ENCODE measurements at regions not wholly inside any gene's neighbourhood (a gene's known extent, or its start where the extent isn't known, plus 50 kb on each side); places are given as distances from the start of the nearest gene placed in this dataset.

DNA sequence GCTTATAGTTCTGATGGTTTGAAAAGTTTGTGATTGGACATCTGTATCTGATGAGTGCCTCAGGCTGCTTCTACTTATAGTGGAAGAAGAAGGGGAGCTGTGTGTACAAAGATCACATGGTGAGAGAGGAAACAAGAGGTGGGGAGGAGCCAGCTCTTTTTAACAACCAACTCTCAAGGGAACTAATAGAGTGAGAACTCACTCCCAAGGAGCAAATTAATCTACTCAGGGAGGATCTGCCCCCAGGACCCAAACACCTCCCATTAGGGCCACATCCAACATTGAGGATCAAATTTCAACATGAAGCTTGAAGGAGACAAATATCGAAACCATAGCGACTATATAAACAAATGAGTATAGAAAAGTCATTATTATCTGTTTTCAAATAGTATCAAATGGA, 64.7 kb upstream of the PRLR start:
- H3K27ac ChIP-seq (ENCODE audit: low read depth, low read length): no peak overlapping the region
- H4K20me1 ChIP-seq (ENCODE audit: insufficient read depth, low read length): no peaks in the 10 kb centered on the region
- DNase-seq (ENCODE audit: insufficient read length, low spot score, missing footprints): no peak
- no peak overlapping the region for H3K4me2 ChIP-seq (ENCODE audit: insufficient read depth, low read length)
- no peaks in the 10 kb centered on the region for H3K27me3 ChIP-seq (ENCODE audit: insufficient read depth, low read length)
- H3K4me1 ChIP-seq (ENCODE audit: insufficient read depth, low read length): no peaks in the 10 kb centered on the region
- H3K36me3 ChIP-seq (ENCODE audit: insufficient read depth, low read length): no peaks in the 10 kb centered on the region
- H3K9me3 ChIP-seq (ENCODE audit: low read depth, low read length): no peaks in the 10 kb centered on the region
- H2AFZ ChIP-seq (ENCODE audit: low read length): no peak overlapping the region
- no peaks in the 10 kb centered on the region for H3K79me2 ChIP-seq (ENCODE audit: insufficient read depth, low read length)
- H3K4me3 ChIP-seq (ENCODE audit: insufficient read depth, low read length): no peak overlapping the region
- TF ChIP-seq, protein P1, sequence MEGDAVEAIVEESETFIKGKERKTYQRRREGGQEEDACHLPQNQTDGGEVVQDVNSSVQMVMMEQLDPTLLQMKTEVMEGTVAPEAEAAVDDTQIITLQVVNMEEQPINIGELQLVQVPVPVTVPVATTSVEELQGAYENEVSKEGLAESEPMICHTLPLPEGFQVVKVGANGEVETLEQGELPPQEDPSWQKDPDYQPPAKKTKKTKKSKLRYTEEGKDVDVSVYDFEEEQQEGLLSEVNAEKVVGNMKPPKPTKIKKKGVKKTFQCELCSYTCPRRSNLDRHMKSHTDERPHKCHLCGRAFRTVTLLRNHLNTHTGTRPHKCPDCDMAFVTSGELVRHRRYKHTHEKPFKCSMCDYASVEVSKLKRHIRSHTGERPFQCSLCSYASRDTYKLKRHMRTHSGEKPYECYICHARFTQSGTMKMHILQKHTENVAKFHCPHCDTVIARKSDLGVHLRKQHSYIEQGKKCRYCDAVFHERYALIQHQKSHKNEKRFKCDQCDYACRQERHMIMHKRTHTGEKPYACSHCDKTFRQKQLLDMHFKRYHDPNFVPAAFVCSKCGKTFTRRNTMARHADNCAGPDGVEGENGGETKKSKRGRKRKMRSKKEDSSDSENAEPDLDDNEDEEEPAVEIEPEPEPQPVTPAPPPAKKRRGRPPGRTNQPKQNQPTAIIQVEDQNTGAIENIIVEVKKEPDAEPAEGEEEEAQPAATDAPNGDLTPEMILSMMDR (IDR thresholded peaks at IDR 0.05; ENCODE audit: extremely low read depth, low read depth, low read length): no peak

DNA sequence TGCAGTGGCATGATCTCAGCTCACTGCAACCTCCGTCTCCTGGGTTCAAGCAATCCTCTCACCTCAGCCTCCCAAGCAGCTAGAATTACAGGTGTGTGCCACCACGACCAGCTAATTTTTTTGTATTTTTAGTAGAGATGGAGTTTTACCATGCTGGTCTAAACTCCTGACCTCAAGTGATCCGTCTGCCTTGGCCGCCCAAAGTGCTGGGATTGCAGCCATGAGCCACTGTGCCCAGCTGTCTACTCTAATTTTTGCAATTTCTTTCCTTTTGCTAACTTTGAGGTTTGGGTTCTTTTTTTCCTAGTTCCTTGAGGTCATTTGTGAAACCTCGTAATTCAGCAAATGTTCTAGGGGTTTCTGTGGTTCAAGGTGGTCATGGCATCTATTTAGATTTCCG, 63.7 kb upstream of the PRLR start:
- H3K9me3 ChIP-seq (ENCODE audit: low read depth, low read length): no peaks in the 10 kb centered on the region
- DNase-seq (ENCODE audit: insufficient read length, low spot score, missing footprints): no peak
- H3K79me2 ChIP-seq (ENCODE audit: insufficient read depth, low read length): no peaks in the 10 kb centered on the region
- H3K27me3 ChIP-seq (ENCODE audit: insufficient read depth, low read length): no peaks in the 10 kb centered on the region
- H2AFZ ChIP-seq (ENCODE audit: low read length): no peak overlapping the region
- no peaks in the 10 kb centered on the region for H4K20me1 ChIP-seq (ENCODE audit: insufficient read depth, low read length)
- no peaks in the 10 kb centered on the region for H3K36me3 ChIP-seq (ENCODE audit: insufficient read depth, low read length)
- no peak overlapping the region for H3K27ac ChIP-seq (ENCODE audit: low read depth, low read length)
- no peaks in the 10 kb centered on the region for H3K4me1 ChIP-seq (ENCODE audit: insufficient read depth, low read length)
- H3K4me2 ChIP-seq (ENCODE audit: insufficient read depth, low read length): no peak overlapping the region
- TF ChIP-seq, protein P1 (IDR thresholded peaks at IDR 0.05; ENCODE audit: extremely low read depth, low read depth, low read length): no peak
- no peak overlapping the region for H3K4me3 ChIP-seq (ENCODE audit: insufficient read depth, low read length)

DNA sequence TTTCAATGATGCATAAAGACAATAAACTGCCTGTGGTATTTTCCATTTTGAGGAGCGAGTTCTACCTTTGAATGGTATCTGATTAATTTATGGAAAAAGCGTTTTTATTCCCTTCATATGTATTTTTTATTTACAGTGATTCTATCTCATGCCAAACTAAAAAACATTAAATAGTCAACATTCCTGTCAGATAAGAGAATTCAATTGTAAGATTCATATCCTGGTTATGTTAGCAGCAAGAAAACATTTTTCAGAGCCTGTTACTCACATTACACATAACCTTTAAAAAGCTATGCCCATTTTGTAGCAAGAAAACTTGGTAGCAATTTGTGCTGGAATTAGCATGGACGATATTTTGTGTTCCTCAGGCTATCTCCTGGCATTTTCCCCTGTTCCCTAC, 55.1 kb upstream of the PRLR start:
- Histone ChIP-seq H3K4me3 (ENCODE audit: insufficient read depth, low read length) (no peak overlapping the region), H3K4me1 (ENCODE audit: insufficient read depth, low read length) (no peaks in the 10 kb centered on the region), H4K20me1 (ENCODE audit: insufficient read depth, low read length) (no peaks in the 10 kb centered on the region), H3K27ac (ENCODE audit: low read depth, low read length) (no peak overlapping the region), H3K27me3 (ENCODE audit: insufficient read depth, low read length) (no peaks in the 10 kb centered on the region), H3K79me2 (ENCODE audit: insufficient read depth, low read length) (no peaks in the 10 kb centered on the region), H3K9me3 (ENCODE audit: low read depth, low read length) (no peaks in the 10 kb centered on the region), H2AFZ (ENCODE audit: low read length) (no peak overlapping the region), H3K36me3 (ENCODE audit: insufficient read depth, low read length) (no peaks in the 10 kb centered on the region), H3K4me2 (ENCODE audit: insufficient read depth, low read length) (no peak overlapping the region)
- no peak for DNase-seq (ENCODE audit: insufficient read length, low spot score, missing footprints)
- TF ChIP-seq, protein P1 (IDR thresholded peaks at IDR 0.05; ENCODE audit: extremely low read depth, low read depth, low read length): no peak

DNA sequence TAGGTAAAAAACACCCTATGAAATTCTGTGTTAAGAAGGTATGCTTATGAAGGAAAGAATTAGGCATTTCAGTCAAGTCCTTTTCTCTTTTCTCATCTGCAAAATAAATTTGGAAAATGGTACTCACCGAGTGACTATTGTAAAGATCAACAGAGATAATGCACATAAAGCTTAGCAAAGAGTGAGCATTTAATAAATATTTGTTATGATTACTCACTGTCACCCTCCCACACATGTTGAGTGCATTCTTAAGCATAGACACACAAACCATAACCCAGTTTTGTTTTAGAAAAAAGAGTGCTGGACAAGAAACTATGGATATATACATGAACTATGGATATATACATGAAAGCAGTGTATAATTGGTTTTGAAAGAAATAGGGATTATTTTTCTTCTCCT, 54.7 kb upstream of the PRLR start:
- Histone ChIP-seq H3K4me2 (ENCODE audit: insufficient read depth, low read length) (no peak overlapping the region), H4K20me1 (ENCODE audit: insufficient read depth, low read length) (no peaks in the 10 kb centered on the region), H3K27ac (ENCODE audit: low read depth, low read length) (no peak overlapping the region), H3K4me1 (ENCODE audit: insufficient read depth, low read length) (no peaks in the 10 kb centered on the region), H3K27me3 (ENCODE audit: insufficient read depth, low read length) (no peaks in the 10 kb centered on the region), H3K36me3 (ENCODE audit: insufficient read depth, low read length) (no peaks in the 10 kb centered on the region), H3K9me3 (ENCODE audit: low read depth, low read length) (no peaks in the 10 kb centered on the region), H3K79me2 (ENCODE audit: insufficient read depth, low read length) (no peaks in the 10 kb centered on the region), H2AFZ (ENCODE audit: low read length) (no peak overlapping the region), H3K4me3 (ENCODE audit: insufficient read depth, low read length) (no peak overlapping the region)
- TF ChIP-seq, protein P1 (IDR thresholded peaks at IDR 0.05; ENCODE audit: extremely low read depth, low read depth, low read length): no peak
- no peak for DNase-seq (ENCODE audit: insufficient read length, low spot score, missing footprints)

Data from osteoblast (primary cell).